Fibroblast of skin of back (primary cell): ENCODE measurements at regions not wholly inside any gene's neighbourhood (a gene's known extent, or its start where the extent isn't known, plus 50 kb on each side); places are given as distances from the start of the nearest gene placed in this dataset.
"Not testable (repeated sequence)": the region's sequence is repeated elsewhere in the genome, so short reads cannot be mapped to it uniquely, and the experiment has no call there.

Experiments used
- DNase-seq: peaks from one replicate; pipeline ENCODE4 v3.0.0-alpha.2; 2013

DNA sequence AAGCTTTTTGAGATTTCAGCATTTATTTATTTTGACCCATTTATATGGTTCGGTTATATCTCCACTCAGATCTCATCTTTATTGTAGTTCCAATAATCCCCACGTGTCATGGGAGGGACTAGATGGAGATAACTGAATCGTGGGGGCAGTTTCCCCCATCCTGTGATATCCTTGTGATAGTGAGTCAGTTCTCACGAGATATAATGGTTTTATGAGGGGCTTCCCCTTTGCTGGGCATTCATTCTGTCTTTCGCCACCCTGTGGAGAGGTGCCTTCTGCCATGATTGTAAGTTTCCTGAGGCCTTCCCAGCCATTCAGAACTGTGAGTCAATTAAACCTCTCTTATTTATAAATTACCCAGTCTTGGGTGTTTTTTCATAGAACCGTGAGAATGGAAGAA lies 96.5 kb upstream of the PCSK1 start:
- DNase-seq = no peak

DNA sequence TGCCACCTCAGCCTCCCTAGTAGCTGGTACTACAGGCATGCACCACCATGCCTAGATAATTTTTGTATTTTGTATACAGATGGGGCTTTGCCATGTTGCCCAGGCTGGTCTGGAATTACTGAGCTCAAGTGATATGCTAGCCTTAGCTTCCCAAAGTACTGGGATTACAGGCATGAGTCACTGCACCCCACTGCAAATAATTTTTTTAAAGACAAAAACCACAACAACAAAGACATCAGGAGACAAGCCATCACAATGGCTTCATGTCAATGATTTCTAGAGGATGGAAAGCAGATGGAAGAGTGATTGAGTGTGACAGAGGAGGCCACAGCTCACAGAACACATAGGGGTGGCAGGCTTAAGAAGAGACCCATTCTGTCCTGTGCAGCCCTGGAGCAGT lies 97.9 kb upstream of the PCSK1 start:
- no peak for DNase-seq

- no peak for DNase-seq
Measured at GRCh38 chr5:96533371-96533770, 100.3 kb upstream of the PCSK1 start.

GRCh38 chr5:96537386-96537785 lies 104.3 kb upstream of the PCSK1 start:
- peak; percentile 88 for DNase-seq

GRCh38 chr5:96538808-96539250 lies 105.8 kb upstream of the PCSK1 start:
- no peak for DNase-seq

DNA sequence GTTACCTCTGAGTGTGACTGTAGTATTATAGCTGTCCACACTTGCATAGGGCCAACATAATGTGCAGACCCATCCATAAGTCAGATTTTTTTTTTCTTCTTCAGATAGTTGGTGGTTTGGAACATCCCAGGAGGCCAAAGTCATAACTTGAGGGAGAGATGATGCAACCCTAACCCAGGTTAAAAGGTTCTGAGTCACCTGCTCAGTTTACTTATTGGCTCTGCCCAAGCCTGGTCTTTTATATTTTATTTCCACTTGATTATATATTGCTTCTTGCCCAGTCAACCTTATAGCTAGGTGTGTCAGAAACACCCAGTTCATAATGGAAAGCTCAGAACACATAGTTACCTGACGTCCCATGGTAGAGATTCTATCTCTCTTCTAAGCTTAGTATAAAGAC lies 113.1 kb upstream of the PCSK1 start:
- DNase-seq = no peak

GRCh38 chr5:96547486-96547885 lies 114.4 kb upstream of the PCSK1 start:
- no peak for DNase-seq

- no peak for DNase-seq
Measured at GRCh38 chr5:96548905-96549304, 113.3 kb upstream of the CAST start.

DNA sequence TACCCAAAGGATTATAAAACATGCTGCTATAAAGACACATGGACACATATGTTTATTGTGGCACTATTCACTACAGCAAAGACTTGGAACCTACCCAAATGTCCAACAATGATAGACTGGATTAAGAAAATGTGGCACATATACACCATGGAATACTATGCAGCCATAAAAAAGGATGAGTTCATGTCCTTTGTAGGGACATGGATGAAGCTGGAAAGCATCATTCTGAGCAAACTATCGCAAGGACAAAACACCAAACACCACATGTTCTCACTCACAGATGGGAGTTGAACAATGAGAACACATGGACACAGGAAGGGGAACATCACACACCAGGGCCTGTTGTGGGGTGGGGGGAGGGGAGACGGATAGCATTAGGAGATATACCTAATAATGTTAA lies 101.3 kb upstream of the CAST start:
- not testable (repeated sequence) for DNase-seq

DNA sequence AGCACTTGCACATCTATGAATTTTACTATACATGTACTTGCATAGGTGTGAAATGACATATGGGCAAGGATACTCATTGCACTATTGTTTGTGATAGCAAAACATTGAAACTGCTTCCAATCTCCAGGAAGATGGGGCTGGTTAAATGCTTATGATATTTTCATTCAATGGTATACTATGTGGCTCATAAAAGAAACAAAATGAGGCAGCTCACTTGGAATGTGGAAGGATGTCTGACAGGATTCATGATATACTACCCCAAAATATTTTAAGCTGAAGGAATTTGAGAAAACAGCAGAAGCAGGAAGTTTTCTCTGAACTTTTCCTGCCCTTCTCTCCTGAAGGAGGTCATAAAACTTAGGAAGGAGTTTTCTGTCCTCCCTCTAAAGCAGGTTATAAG lies 99.6 kb upstream of the CAST start:
- peak; percentile 95 for DNase-seq

- DNase-seq = no peak
Measured at GRCh38 chr5:96563816-96564215, 98.4 kb upstream of the CAST start.

DNA sequence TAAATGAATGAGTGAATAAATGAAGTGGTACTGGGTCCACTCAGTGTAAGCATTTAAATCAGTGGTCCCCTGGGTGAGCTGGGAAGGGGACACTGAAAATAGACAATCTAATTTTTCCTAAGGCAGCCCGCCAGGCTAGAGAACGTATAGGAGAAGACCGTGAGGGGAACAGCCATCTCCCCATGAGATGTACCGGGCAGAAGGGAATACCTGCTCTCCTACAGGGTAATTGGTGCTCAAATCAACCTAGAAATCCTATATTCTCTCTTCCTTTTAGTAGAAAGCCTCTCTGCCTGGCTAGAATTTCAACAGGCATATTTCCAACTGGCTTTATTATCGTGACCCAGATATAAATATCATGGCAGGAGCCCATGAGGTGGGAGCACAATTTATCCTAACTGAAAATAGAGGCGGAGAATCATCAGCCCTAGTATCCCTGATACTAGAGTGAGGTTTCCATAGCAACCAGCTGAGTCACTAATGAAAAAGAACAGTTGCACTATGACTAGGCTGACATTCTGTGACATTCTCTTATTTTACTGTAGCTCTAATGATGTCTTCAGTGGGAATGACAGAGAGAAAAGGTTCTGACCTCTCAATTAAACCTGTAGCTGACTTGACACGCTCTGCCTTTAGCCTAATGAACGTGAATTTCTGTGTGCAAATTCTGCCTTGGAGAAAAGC lies 96.5 kb upstream of the CAST start:
- peak; percentile 92 for DNase-seq

DNA sequence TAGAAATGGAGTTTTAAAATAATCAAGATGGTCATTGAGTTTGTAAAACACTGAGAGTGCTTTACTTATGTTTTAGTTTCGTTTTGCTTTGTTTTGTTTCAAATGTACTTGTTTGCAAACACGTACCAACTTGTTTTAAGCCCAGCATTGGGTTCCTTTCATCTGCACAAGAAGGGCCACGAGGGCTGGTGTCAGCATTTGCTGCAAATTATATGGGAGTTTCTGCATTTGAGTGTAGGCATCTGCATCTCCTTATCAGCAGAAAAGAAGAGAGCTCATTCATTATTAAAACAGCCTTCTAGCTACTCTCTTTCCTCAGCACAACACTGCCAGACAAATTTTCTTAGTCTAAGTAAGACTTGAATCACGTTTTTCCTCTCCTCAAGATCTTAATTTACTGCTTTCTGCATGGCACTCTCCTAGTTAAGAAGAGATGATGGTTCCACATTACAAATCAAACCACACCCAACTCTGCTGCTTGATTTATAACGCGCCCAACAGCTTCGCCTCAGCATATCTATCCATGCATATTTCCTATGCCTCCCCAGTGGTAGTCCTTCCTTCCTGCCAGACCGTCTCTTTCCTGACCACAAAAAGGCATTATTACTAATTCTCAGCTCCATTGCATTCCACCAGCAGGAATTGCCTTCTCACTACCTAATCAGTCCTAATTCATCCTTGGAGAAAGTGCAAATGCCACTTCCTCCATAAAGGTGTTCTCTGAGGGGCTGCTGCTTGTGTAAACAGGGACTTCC lies 95.2 kb upstream of the CAST start:
- peak; percentile 92 for DNase-seq

DNA sequence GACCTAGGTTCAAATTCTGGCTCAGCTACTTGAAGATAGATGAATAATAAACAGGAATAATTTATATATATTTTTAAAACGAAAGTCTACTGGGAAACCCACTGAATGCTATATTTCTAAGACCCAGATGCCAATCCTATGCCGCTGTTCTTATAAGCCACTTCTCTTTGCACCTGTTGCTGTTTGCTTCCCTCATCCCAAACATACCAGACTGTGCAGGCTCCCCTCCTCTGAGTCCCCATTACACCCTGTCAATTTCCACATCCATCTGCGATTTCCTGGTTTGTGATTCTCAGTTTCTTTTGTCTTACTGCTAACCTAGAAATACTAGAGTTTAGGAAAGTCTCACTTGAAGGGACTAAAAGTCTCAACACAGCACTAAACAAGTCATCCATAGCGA lies 92.8 kb upstream of the CAST start:
- DNase-seq = no peak

DNA sequence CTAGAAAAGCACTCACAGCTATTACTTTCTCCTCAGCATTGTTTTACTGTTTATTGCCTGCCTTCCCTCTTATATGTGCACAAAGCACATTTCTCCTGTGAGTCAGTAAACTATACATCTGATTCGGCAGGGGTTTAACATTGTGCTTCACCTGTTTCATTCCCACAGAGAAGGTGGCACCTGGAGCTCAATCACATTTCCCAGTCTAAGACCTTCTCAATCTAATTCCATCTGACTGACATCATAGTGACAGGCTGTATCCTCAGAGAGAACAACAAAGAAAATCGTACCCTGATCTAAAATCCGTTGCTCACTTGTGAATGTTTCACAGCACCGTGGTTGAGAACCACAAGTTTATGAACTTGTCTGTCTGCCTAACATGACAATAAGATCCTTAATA lies 92.4 kb upstream of the CAST start:
- no peak for DNase-seq

- peak; percentile 96 for DNase-seq
Measured at GRCh38 chr5:96572864-96573512, 89.2 kb upstream of the CAST start.

DNA sequence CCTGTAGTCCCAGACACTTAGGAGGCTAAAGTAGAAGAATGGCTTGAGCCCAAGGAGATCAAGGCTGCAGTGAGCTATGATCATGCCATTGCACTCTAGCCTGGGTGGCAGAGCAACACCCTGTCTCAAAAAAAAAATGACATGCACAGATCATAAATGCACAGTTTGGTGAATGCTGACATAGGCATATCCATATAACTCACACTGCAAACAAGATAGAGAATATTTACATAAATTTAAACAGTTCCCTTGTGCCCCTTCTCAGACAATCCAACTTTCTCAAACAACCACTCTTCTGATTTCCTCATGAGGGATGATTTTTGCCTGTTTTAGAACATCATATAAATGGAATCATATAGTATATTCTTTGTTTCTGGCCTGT lies 88.7 kb upstream of the CAST start:
- no peak for DNase-seq

GRCh38 chr5:96576876-96577275 lies 85.3 kb upstream of the CAST start:
- DNase-seq = no peak

DNA sequence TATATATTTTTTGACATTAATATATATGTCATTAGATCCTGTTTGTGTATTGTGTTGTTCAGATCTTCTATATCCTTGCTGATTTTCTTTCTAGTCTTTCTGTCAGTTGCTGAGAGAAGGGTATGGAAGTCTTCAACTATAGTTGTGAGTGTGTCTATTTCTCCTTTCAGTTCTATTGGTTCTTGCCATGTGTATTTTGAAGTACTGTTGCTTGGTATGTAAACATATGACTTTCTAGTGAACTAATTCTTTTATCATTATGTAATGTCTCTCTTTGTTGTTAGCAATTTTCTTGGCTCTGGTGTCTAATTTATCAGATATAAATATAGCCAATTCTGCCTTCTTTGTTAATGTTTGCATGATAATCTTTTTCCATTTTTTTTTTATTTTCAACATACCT lies 84.3 kb upstream of the CAST start:
- DNase-seq = peak; percentile 55

DNA sequence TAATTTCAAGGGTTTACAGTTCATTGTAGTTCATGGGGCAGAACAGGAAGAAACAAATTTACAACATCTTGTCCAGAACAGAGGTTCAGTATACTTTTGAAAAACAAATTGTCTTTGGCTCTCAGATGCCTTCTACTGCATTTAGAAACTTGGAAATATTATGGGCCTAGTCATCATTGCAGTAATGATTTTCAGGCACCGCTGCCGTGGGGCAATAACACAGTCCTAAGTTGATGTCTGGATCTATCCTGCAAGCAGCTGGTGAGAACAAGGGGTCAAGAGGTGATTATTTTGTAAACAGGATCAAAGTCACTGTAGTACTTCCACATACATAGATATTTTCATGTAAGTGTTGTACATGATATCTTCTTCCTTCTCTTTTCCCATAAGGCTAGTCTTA lies 82.5 kb upstream of the CAST start:
- no peak for DNase-seq

GRCh38 chr5:96582343-96582742 lies 79.8 kb upstream of the CAST start:
- DNase-seq = peak; percentile 55

GRCh38 chr5:96584712-96585111 lies 77.5 kb upstream of the CAST start:
- no peak for DNase-seq

DNA sequence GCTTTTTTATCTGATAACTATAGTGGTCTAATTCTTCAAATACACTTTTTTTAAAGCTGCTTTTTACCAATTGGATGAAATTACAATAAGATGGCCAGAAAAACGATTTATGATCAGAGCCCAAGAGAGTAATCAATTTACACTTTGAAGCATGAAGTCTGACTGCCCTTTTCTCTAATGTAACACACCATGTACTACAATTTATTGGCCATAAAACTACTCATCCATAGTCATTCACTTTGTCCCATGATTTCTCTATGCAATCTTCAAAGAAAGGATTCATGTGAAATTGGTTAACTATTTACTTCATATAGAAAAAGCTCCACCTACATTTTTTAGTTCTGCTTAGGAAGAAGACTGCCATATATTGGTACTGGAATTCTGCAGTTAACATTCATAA lies 73.6 kb upstream of the CAST start:
- DNase-seq = no peak

DNA sequence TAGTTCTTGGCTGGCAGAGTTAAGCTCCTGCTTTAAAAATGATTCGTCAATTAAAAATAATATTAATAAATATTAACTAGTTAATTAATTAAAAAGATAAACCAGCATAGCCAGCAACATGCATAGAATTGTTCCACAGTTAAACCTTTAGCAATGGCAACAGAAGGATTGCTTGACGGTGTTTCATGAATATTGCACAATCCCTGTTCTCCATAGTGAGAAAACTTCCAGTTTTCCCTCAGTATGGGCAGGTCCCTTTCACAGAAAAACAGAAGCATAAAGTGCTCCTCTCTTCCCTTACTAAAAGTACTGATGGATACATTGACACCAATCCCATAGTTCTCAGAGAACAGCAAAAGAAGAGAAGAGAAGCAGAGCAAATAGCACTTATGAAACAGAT lies 71.4 kb upstream of the CAST start:
- no peak for DNase-seq
